ENCODE measurements at regions not wholly inside any gene's neighbourhood (a gene's known extent, or its start where the extent isn't known, plus 50 kb on each side); places are given as distances from the start of the nearest gene placed in this dataset.
A peak's percentile ranks its signal among the peaks of the same experiment; 100 is the strongest.
"Not testable (repeated sequence)": the region's sequence is repeated elsewhere in the genome, so short reads cannot be mapped to it uniquely, and the experiment has no call there.

- DNase-seq (ENCODE audit: low spot score): no peak
These were observed 151.0 kb downstream of the MREG start for GRCh38 chr2:215862351-215862771.

GRCh38 chr2:215861607-215862350 is 151.6 kb downstream of the MREG start:
- no peak for DNase-seq (ENCODE audit: low spot score)

- DNase-seq (ENCODE audit: low spot score): no peak
These were observed 157.3 kb downstream of the MREG start for GRCh38 chr2:215856080-215856479.

GRCh38 chr2:215855308-215855707 is 158.0 kb downstream of the MREG start:
- DNase-seq (ENCODE audit: low spot score): not testable (repeated sequence)

- no peak for DNase-seq (ENCODE audit: low spot score)
These were observed 159.3 kb downstream of the MREG start for GRCh38 chr2:215854008-215854407.

- no peak for DNase-seq (ENCODE audit: low spot score)
These were observed 161.7 kb downstream of the MREG start for GRCh38 chr2:215851696-215852095.

GRCh38 chr2:215851082-215851481 is 162.3 kb downstream of the MREG start:
- no peak for DNase-seq (ENCODE audit: low spot score)

- no peak for DNase-seq (ENCODE audit: low spot score)
These were observed 163.0 kb downstream of the MREG start for GRCh38 chr2:215850380-215850779.

- no peak for DNase-seq (ENCODE audit: low spot score)
These were observed 163.6 kb downstream of the MREG start for GRCh38 chr2:215849771-215850170.

- no peak for DNase-seq (ENCODE audit: low spot score)
These were observed 164.7 kb downstream of the MREG start for GRCh38 chr2:215848698-215849097.

- DNase-seq (ENCODE audit: low spot score): no peak
These were observed 165.2 kb downstream of the MREG start for GRCh38 chr2:215848146-215848545.

- DNase-seq (ENCODE audit: low spot score): no peak
These were observed 165.6 kb downstream of the MREG start for GRCh38 chr2:215847718-215848117.

- no peak for DNase-seq (ENCODE audit: low spot score)
These were observed 166.3 kb downstream of the MREG start for GRCh38 chr2:215847056-215847455.

GRCh38 chr2:215845839-215846586 is 167.3 kb downstream of the MREG start:
- no peak for DNase-seq (ENCODE audit: low spot score)

GRCh38 chr2:215843579-215843978 is 169.8 kb downstream of the MREG start:
- no peak for DNase-seq (ENCODE audit: low spot score)

GRCh38 chr2:215841175-215841816 is 172.1 kb downstream of the MREG start:
- DNase-seq (ENCODE audit: low spot score): no peak

GRCh38 chr2:215839816-215840215 is 173.5 kb downstream of the MREG start:
- DNase-seq (ENCODE audit: low spot score): no peak

- no peak for DNase-seq (ENCODE audit: low spot score)
These were observed 174.0 kb downstream of the MREG start for GRCh38 chr2:215839309-215839708.

- DNase-seq (ENCODE audit: low spot score): no peak
These were observed 176.5 kb downstream of the MREG start for GRCh38 chr2:215836881-215837280.

- DNase-seq (ENCODE audit: low spot score): no peak
These were observed 177.7 kb downstream of the MREG start for GRCh38 chr2:215835657-215836056.

GRCh38 chr2:215835231-215835630 is 178.1 kb downstream of the MREG start:
- no peak for DNase-seq (ENCODE audit: low spot score)

- peak; percentile 48 for DNase-seq (ENCODE audit: low spot score)
These were observed 179.7 kb downstream of the MREG start for GRCh38 chr2:215833531-215834162.

- DNase-seq (ENCODE audit: low spot score): no peak
These were observed 180.6 kb downstream of the MREG start for GRCh38 chr2:215832791-215833190.
